B cell (primary cell): ENCODE measurements at regions not wholly inside any gene's neighbourhood (a gene's known extent, or its start where the extent isn't known, plus 50 kb on each side); places are given as distances from the start of the nearest gene placed in this dataset.

ENCODE experiments used
- ATAC-seq: fragments of 200-7000 bp; cut with Tn5 transposase; one replicate; pipeline ENCODE4 v1.10.0; 2021; ENCODE audit warnings: low read depth, mild to moderate bottlenecking, moderate number of reproducible peaks, moderate library complexity
- CTCF ChIA-PET: fragments of 350-600 bp; sonication (Branson Sonifier 250); formaldehyde crosslinking; loops from one replicate; lab custom pipeline; 2021; ENCODE audit warnings: antibody characterized with exemption, inconsistent platforms; lab: Charles Lee
- POLR2A ChIA-PET: fragments of 350-600 bp; sonication (Branson Sonifier 250); formaldehyde crosslinking; loops from one replicate; lab custom pipeline; 2021; ENCODE audit warnings: antibody characterized with exemption; lab: Charles Lee
- DNase-seq: peaks from one replicate; pipeline ENCODE4 v3.0.0; 2013
- H2AFZ ChIP-seq: 2 replicates; pipeline ENCODE4 v1.6.1; 2012; ENCODE audit warnings: mild to moderate bottlenecking, low read depth, low read length; ENCODE audit not compliant: insufficient read depth, poor library complexity, severe bottlenecking
- H3K27ac ChIP-seq, 2 donors: 1 replicate in 1 of 2; 2 replicates in 1 of 2; pipeline ENCODE4 v1.5.1; 2012 to 2013; ENCODE audit warnings: low read length in 2 of 2, mild to moderate bottlenecking in 2 of 2, moderate library complexity in 1 of 2
- H3K27me3 ChIP-seq, 4 experiments: fragments of 200-600 bp in 1 of 4; sonication (generic) in 1 of 4; replicated peaks in 1 of 4; 1 replicate in 2 of 4; 2 replicates in 2 of 4; pipeline versions ENCODE4 v1.6.1 to v1.7.0; 2013 to 2016; ENCODE audit warnings: low read length in 3 of 4, mild to moderate bottlenecking in 2 of 4, mixed read lengths in 1 of 4, moderate library complexity in 1 of 4; ENCODE audit not compliant: insufficient read depth in 4 of 4, control insufficient read depth in 3 of 4; ENCODE audit errors: control extremely low read depth in 1 of 4
- H3K36me3 ChIP-seq, 2 experiments: replicated peaks in 1 of 2; 1 replicate in 1 of 2; 2 replicates in 1 of 2; pipeline versions ENCODE4 v1.6.1 to v1.7.1; 2013; ENCODE audit warnings: low read length in 1 of 2; ENCODE audit not compliant: insufficient read depth in 2 of 2, control insufficient read depth in 1 of 2; ENCODE audit errors: control extremely low read depth in 1 of 2, extremely low read depth in 1 of 2
- H3K4me1 ChIP-seq, 2 donors: fragments of 200-600 bp in 1 of 2; sonication (generic) in 1 of 2; 1 replicate in 1 of 2; 2 replicates in 1 of 2; pipeline versions ENCODE4 v1.5.1 to v1.6.1; 2013 to 2017; ENCODE audit warnings: low read length in 2 of 2; ENCODE audit not compliant: control insufficient read depth in 2 of 2, insufficient read depth in 2 of 2
- H3K4me2 ChIP-seq: replicated peaks from 2 replicates; pipeline ENCODE3; 2012; ENCODE audit warnings: mild to moderate bottlenecking, low read depth, low read length; ENCODE audit not compliant: poor library complexity, severe bottlenecking
- H3K4me3 ChIP-seq, 5 experiments: fragments of 200-600 bp in 1 of 5; sonication (generic) in 1 of 5; 1 replicate in 3 of 5; 2 replicates in 2 of 5; pipeline versions ENCODE4 v1.5.1 to v1.7.0; 2011 to 2016; ENCODE audit warnings: low read length in 4 of 5, mild to moderate bottlenecking in 4 of 5, low read depth in 2 of 5, control low read depth in 1 of 5, moderate library complexity in 1 of 5; ENCODE audit not compliant: insufficient read depth in 1 of 5; ENCODE audit errors: control extremely low read depth in 1 of 5, extremely low read depth in 1 of 5
- H3K79me2 ChIP-seq: fragments of 200-600 bp; sonication (generic); one replicate; pipeline ENCODE4 v1.6.0; 2016; ENCODE audit warnings: low read length; ENCODE audit not compliant: control insufficient read depth, insufficient read depth
- H3K9ac ChIP-seq: fragments of 200-600 bp; sonication (generic); 2 replicates; pipeline ENCODE4 v1.6.1; 2017; ENCODE audit warnings: mild to moderate bottlenecking, low read length, moderate library complexity
- H3K9me3 ChIP-seq, 3 donors: one replicate each; pipeline versions ENCODE4 v1.6.1 to v1.7.1; 2013; ENCODE audit warnings: low read length in 2 of 3; ENCODE audit not compliant: control insufficient read depth in 2 of 3, insufficient read depth in 1 of 3; ENCODE audit errors: control extremely low read depth in 1 of 3
- H4K20me1 ChIP-seq: 2 replicates; pipeline ENCODE4 v1.6.0; 2012; ENCODE audit warnings: mild to moderate bottlenecking, low read length; ENCODE audit not compliant: insufficient read depth, control insufficient read depth, poor library complexity, severe bottlenecking
- H3K27ac Mint-ChIP-seq: one replicate; pipeline ENCODE4 v1.8.0; 2021; ENCODE audit warnings: mixed read lengths
- H3K27me3 Mint-ChIP-seq: one replicate; pipeline ENCODE4 v1.8.0; 2021; ENCODE audit warnings: mixed read lengths
- H3K4me1 Mint-ChIP-seq: one replicate; pipeline ENCODE4 v1.8.0; 2021; ENCODE audit warnings: mixed read lengths
- H3K4me3 Mint-ChIP-seq: one replicate; pipeline ENCODE4 v1.8.0; 2021; ENCODE audit warnings: mixed read lengths
- H3K9me3 Mint-ChIP-seq: one replicate; pipeline ENCODE4 v1.8.0; 2022; ENCODE audit warnings: mixed read lengths; ENCODE audit not compliant: insufficient read depth
- EZH2 ChIP-seq: IDR thresholded peaks from 2 replicates; pipeline ENCODE4 v1.6.1; 2012; ENCODE audit warnings: borderline replicate concordance, low read depth, mild to moderate bottlenecking, moderate library complexity, low read length; ENCODE audit not compliant: insufficient read depth, poor library complexity, severe bottlenecking
- WGBS: methylation state at CpG from one replicate; pipeline ENCODE4 v1.1.5; 2013; ENCODE audit warnings: missing lambda C conversion rate; ENCODE audit not compliant: insufficient coverage; 5-methylcytosine and 5-hydroxymethylcytosine counted together
- intact Hi-C: fragments of 100-400 bp; cut with micrococcal nuclease; formaldehyde crosslinking; loops from one replicate; pipeline ENCODE4 v1.10.0; 2022
- TF ChIP-seq, protein P1 (sequence below): fragments of 200-600 bp; IDR thresholded peaks from one replicate; pipeline ENCODE4 v1.8.0; 2022; ENCODE audit warnings: antibody characterized with exemption, mild to moderate bottlenecking

DNA sequence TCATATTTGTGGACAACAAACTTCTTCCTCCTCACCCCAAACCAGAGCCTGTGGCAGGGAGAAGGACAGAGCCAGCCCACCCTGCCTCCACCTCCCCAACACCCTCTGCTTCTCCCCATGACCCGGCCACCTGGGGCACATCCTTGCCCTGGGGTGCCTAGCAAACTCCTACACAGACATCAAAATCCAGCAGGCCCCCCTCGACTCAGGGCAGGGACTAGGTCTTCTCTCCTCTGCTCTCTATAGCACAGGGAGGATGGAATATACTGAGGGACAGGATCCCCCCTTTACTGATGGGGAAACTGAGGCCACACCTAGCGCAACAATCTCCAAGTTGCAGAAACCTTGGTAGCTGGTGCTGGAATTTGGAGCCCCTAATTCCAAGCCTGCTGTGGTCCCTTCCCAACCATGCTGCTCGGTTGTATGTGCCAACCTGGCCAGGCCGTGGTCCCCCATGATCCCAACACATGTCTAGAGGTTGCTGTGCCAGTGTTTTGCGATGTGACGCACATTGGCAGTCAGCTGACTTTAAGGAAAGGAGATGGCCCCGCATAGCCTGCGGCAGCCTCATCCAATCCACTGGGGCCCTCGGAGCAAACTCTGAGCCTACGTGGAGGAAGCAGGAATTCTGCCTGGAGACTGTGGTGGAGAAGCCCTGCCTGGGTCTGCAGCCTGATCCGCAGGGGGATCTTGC is 53.9 kb upstream of the ADRA2C start:
- POLR2A ChIA-PET = no interaction called here
- no peaks in the 10 kb centered on the region for H3K36me3 ChIP-seq
- no peaks in the 10 kb centered on the region for H3K27me3 ChIP-seq
- H3K27ac ChIP-seq = no peak overlapping the region
- 86% methylated on average over 10 of the region's 12 CpGs for WGBS
- Mint-ChIP-seq H3K4me3 (no peak overlapping the region), H3K27me3 (peaks cover 5% of the 10 kb centered on the region), H3K27ac (no peak overlapping the region), H3K4me1 (no peaks in the 10 kb centered on the region), H3K9me3 (no peaks in the 10 kb centered on the region)
- H3K4me2 ChIP-seq = no peak overlapping the region
- no peak overlapping the region for H3K9ac ChIP-seq
- no peak for TF ChIP-seq EZH2
- TF ChIP-seq, protein P1, sequence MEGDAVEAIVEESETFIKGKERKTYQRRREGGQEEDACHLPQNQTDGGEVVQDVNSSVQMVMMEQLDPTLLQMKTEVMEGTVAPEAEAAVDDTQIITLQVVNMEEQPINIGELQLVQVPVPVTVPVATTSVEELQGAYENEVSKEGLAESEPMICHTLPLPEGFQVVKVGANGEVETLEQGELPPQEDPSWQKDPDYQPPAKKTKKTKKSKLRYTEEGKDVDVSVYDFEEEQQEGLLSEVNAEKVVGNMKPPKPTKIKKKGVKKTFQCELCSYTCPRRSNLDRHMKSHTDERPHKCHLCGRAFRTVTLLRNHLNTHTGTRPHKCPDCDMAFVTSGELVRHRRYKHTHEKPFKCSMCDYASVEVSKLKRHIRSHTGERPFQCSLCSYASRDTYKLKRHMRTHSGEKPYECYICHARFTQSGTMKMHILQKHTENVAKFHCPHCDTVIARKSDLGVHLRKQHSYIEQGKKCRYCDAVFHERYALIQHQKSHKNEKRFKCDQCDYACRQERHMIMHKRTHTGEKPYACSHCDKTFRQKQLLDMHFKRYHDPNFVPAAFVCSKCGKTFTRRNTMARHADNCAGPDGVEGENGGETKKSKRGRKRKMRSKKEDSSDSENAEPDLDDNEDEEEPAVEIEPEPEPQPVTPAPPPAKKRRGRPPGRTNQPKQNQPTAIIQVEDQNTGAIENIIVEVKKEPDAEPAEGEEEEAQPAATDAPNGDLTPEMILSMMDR = no peak
- CTCF ChIA-PET = no interaction called here
- intact Hi-C loops = no loop called here
- no peak for DNase-seq
- no peaks in the 10 kb centered on the region for H4K20me1 ChIP-seq
- no peak for ATAC-seq
- H3K4me1 ChIP-seq = no peaks in the 10 kb centered on the region
- H3K9me3 ChIP-seq = no peaks in the 10 kb centered on the region
- no peak overlapping the region for H3K4me3 ChIP-seq
- no peaks in the 10 kb centered on the region for H3K79me2 ChIP-seq
- H2AFZ ChIP-seq = no peak overlapping the region

DNA sequence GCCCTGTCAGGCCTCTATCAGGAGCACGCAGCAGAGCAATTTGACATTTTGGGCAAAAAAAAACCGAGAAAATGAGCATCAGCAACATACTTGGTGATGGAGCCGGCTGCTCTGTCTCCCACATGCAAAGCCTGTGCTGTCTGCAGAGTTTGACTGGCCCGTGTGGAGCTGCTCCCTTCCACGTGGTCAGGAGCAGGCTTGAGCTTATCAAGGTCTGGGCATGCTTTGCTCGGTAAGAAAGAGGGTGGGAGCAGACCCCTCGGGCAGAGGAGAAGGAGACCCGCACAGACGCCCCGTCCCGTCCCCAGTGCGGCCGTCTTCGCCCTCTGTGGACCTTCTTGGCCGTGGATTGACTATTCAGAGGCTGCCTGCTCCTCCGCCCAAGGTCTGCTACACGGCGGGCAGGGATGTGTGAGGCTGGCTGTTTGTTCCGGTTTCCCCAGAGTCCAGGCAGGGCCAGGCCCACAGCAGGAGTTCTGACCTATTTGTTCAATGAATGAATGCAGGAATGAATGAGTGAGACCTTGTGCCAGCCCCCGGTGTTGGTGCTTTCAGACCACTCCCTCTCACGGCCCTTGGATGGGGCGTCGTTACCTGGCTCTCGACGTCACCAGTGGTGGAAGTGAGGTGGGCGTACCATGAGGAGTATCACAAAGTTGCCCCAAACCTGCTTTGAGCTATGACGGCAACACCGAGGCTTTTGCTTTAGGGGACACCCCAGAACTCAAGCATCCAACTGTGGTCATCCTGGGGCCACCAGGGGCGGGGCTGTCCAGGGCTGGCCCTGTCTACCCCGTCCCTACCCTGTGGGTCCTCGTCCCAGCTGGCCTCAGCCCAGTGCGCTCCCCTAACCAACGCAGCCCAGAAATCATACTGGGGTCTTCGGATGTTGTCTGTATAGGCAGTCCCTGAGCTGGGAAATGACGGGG is 54.7 kb upstream of the ADRA2C start:
- Mint-ChIP-seq H3K4me3 (no peak overlapping the region), H3K4me1 (no peaks in the 10 kb centered on the region), H3K9me3 (no peaks in the 10 kb centered on the region), H3K27me3 (peaks cover 5% of the 10 kb centered on the region), H3K27ac (no peak overlapping the region)
- Histone ChIP-seq H3K27ac (no peak overlapping the region), H3K9ac (no peak overlapping the region), H3K4me2 (no peak overlapping the region), H3K4me3 (no peak overlapping the region), H4K20me1 (no peaks in the 10 kb centered on the region), H3K4me1 (no peaks in the 10 kb centered on the region), H3K27me3 (no peaks in the 10 kb centered on the region), H2AFZ (no peak overlapping the region), H3K36me3 (no peaks in the 10 kb centered on the region), H3K79me2 (no peaks in the 10 kb centered on the region), H3K9me3 (no peaks in the 10 kb centered on the region)
- ChIA-PET CTCF (no interaction called here), POLR2A (no interaction called here)
- ATAC-seq = no peak
- TF ChIP-seq, protein P1 = no peak
- no peak for TF ChIP-seq EZH2
- intact Hi-C loops = no loop called here
- no peak for DNase-seq
- 76% methylated on average over 35 of the region's 35 CpGs for WGBS
